HCT116 (cell line): ENCODE measurements at regions not wholly inside any gene's neighbourhood (a gene's known extent, or its start where the extent isn't known, plus 50 kb on each side); places are given as distances from the start of the nearest gene placed in this dataset.

Experiments used
- ATAC-seq: fragments of 200-7000 bp; cut with Tn5 transposase; 2 replicates; pipeline ENCODE4 v1.9.1; 2020; ENCODE audit warnings: mild to moderate bottlenecking, moderate library complexity
- BruUV-seq: library from RNA; stranded (reverse); fragments of 400-500 nt; replicated peaks from 2 replicates; lab custom pipeline; 2021; lab: Mats Ljungman, UMichigan
- CTCF ChIA-PET: fragments of 300-600 bp; sonication (Branson Sonifier 250); formaldehyde crosslinking; loops from one replicate; lab custom pipeline; 2021; ENCODE audit warnings: antibody characterized with exemption; lab: Charles Lee
- POLR2A ChIA-PET: fragments of 300-600, 350-600 bp; sonication (Branson Sonifier 250); formaldehyde crosslinking; loops from one replicate; lab custom pipeline; 2021; ENCODE audit warnings: antibody characterized with exemption; lab: Charles Lee
- RAD21 ChIA-PET, 2 experiments: fragments of 300-600 bp; sonication (Branson Sonifier 250); formaldehyde crosslinking; loops; one replicate each; lab custom pipeline; 2023; ENCODE audit warnings: low total read pairs in 2 of 2; ENCODE audit not compliant: uncharacterized antibody in 2 of 2, unreplicated experiment in 2 of 2, low non-redundant PET in 1 of 2; lab: Charles Lee
- DNase-seq: peaks from one replicate; pipeline ENCODE4 v3.0.0-alpha.2; 2010; ENCODE audit warnings: low read depth, low spot score
- H2AFZ ChIP-seq: fragments of 200-600 bp; shearing (Covaris generic), sonication (generic); 2 replicates; pipeline ENCODE4 v1.6.1; 2017; ENCODE audit warnings: low read depth, mixed run types, mixed read lengths, antibody characterized with exemption, low read length; ENCODE audit not compliant: poor library complexity, severe bottlenecking
- H3K27ac ChIP-seq: 2 replicates; pipeline ENCODE4 v1.5.1; 2012; ENCODE audit warnings: low read depth, low read length
- H3K27me3 ChIP-seq: fragments of 200-600 bp; sonication (generic); 2 replicates; pipeline ENCODE4 v1.6.1; 2016; ENCODE audit warnings: mixed run types, low read length, mixed read lengths; ENCODE audit not compliant: insufficient read depth
- H3K36me3 ChIP-seq, 2 experiments: fragments of 200-500 bp in 1 of 2; fragments of 200-600 bp in 1 of 2; sonication (Bioruptor generic) in 1 of 2; sonication (generic) in 1 of 2; 2 replicates each; pipeline versions ENCODE4 v1.5.1 to v1.6.1; 2014 to 2016; ENCODE audit warnings: low read length in 2 of 2, inconsistent platforms in 1 of 2, mixed read lengths in 1 of 2, mixed run types in 1 of 2; ENCODE audit not compliant: insufficient read depth in 2 of 2, control insufficient read depth in 1 of 2
- H3K4me1 ChIP-seq, 2 experiments: fragments of 200-600 bp in 1 of 2; sonication (generic) in 1 of 2; 2 replicates each; pipeline versions ENCODE4 v1.5.1 to v1.6.1; 2012 to 2017; ENCODE audit warnings: low read length in 2 of 2, inconsistent platforms in 1 of 2, mild to moderate bottlenecking in 1 of 2, mixed read lengths in 1 of 2, mixed run types in 1 of 2, moderate library complexity in 1 of 2; ENCODE audit not compliant: insufficient read depth in 2 of 2, control insufficient read depth in 1 of 2
- H3K4me2 ChIP-seq: fragments of 200-600 bp; sonication (generic); 2 replicates; pipeline ENCODE4 v1.6.1; 2017; ENCODE audit warnings: mixed run types, low read length, mixed read lengths
- H3K4me3 ChIP-seq, 2 experiments: fragments of 200-600 bp in 1 of 2; sonication (generic) in 1 of 2; replicated peaks in 1 of 2; 2 replicates each; pipeline ENCODE4 v1.5.1; 2011 to 2016; ENCODE audit warnings: low read length in 2 of 2, control low read depth in 1 of 2, low read depth in 1 of 2, mild to moderate bottlenecking in 1 of 2, mixed read lengths in 1 of 2, mixed run types in 1 of 2
- H3K79me2 ChIP-seq: fragments of 200-600 bp; sonication (generic); 2 replicates; pipeline ENCODE4 v1.6.1; 2017; ENCODE audit warnings: mild to moderate bottlenecking, mixed run types, low read length, moderate library complexity, mixed read lengths; ENCODE audit not compliant: insufficient read depth
- H3K9ac ChIP-seq: fragments of 200-600 bp; sonication (generic); 2 replicates; pipeline ENCODE4 v1.6.1; 2016; ENCODE audit warnings: low read length, mixed read lengths
- H3K9me2 ChIP-seq: fragments of 200-600 bp; sonication (generic), shearing (Covaris generic); 2 replicates; pipeline ENCODE4 v1.6.1; 2017; ENCODE audit warnings: mixed run types, mild to moderate bottlenecking, moderate library complexity; ENCODE audit not compliant: insufficient read depth
- H3K9me3 ChIP-seq, 2 experiments: fragments of 200-500 bp in 1 of 2; fragments of 200-600 bp in 1 of 2; sonication (Bioruptor generic) in 1 of 2; sonication (generic) in 1 of 2; 2 replicates each; pipeline ENCODE4 v1.6.1; 2014 to 2017; ENCODE audit warnings: low read length in 2 of 2, mixed read lengths in 2 of 2, inconsistent platforms in 1 of 2, low read depth in 1 of 2, mild to moderate bottlenecking in 1 of 2, mixed run types in 1 of 2, moderate library complexity in 1 of 2; ENCODE audit not compliant: control insufficient read depth in 1 of 2, insufficient read depth in 1 of 2
- H4K20me1 ChIP-seq: fragments of 200-600 bp; sonication (generic), shearing (Covaris generic); 2 replicates; pipeline ENCODE4 v1.6.1; 2017; ENCODE audit warnings: mixed run types, mild to moderate bottlenecking, moderate library complexity; ENCODE audit not compliant: insufficient read depth
- CBX3 ChIP-seq: IDR thresholded peaks from 2 replicates; pipeline ENCODE4 v1.6.1; 2012; ENCODE audit warnings: low read depth
- CEBPB ChIP-seq: IDR thresholded peaks from 2 replicates; pipeline ENCODE4 v1.6.1; 2012; ENCODE audit warnings: low read depth
- EGR1 ChIP-seq: IDR thresholded peaks from 2 replicates; pipeline ENCODE4 v1.6.1; 2012; ENCODE audit warnings: low read depth
- EZH2 ChIP-seq: fragments of 200-600 bp; sonication (generic); IDR thresholded peaks from 2 replicates; pipeline ENCODE4 v1.6.1; 2017; ENCODE audit warnings: antibody characterized with exemption, mixed run types
- EZH2phosphoT487 ChIP-seq: fragments of 200-600 bp; IDR thresholded peaks from 2 replicates; pipeline ENCODE4 v1.6.1; 2018; ENCODE audit warnings: antibody characterized with exemption, borderline replicate concordance
- JUND ChIP-seq: IDR thresholded peaks from 2 replicates; pipeline ENCODE4 v1.6.1; 2012
- MAX ChIP-seq: IDR thresholded peaks from 2 replicates; pipeline ENCODE4 v1.6.1; 2012
- POLR2A ChIP-seq: IDR thresholded peaks from 2 replicates; pipeline ENCODE4 v1.7.0; 2011; ENCODE audit warnings: borderline replicate concordance; ENCODE audit not compliant: insufficient read depth, insufficient read length; ENCODE audit errors: extremely low read depth
- POLR2AphosphoS5 ChIP-seq: IDR thresholded peaks from 2 replicates; pipeline ENCODE4 v1.6.1; 2011; ENCODE audit warnings: mild to moderate bottlenecking, low read depth, low read length, moderate library complexity
- RAD21 ChIP-seq: IDR thresholded peaks from 2 replicates; pipeline ENCODE4 v1.6.1; 2012; ENCODE audit warnings: low read depth, mild to moderate bottlenecking
- SIN3A ChIP-seq: IDR thresholded peaks from 2 replicates; pipeline ENCODE4 v1.6.1; 2012; ENCODE audit warnings: low read depth
- SRF ChIP-seq: IDR thresholded peaks from 2 replicates; pipeline ENCODE4 v1.6.1; 2012; ENCODE audit warnings: low read depth
- YY1 ChIP-seq: IDR thresholded peaks from 2 replicates; pipeline ENCODE4 v1.6.1; 2011; ENCODE audit warnings: low read length, low read depth, moderate library complexity, mild to moderate bottlenecking; ENCODE audit not compliant: insufficient replicate concordance; ENCODE audit errors: extremely low read depth
- intact Hi-C: fragments of 100-400 bp; cut with micrococcal nuclease; formaldehyde crosslinking; loops from 2 replicates; pipeline ENCODE4 v1.10.0; 2022
- TF ChIP-seq, protein P1 (sequence below): IDR thresholded peaks from 2 replicates; pipeline ENCODE4 v1.6.1; 2012; ENCODE audit warnings: low read depth

DNA sequence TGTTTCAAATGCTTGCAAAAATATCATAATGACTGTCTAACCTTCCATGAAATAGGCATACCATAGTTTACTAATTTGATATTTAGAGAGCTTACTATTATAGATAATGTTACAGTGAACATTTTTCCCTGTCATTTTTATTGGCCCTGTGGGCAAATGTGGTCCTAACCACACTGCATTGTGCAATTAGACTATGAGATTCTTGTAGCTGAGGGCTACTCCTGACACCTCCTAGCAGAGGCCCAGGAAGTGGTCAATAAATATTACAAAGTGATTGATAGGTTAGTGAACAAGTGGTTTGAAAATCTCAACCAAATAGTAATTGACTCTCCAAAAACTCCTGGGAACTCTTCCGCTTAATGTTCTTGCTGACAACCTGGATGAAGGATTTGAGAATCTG lies 160.5 kb upstream of the KCNG1 start:
- H3K27ac ChIP-seq: no peak overlapping the region
- TF ChIP-seq EZH2 (no peak), MAX (no peak), CEBPB (no peak), CBX3 (no peak), RAD21 (no peak), POLR2A (no peak), EGR1 (no peak), SIN3A (no peak), EZH2phosphoT487 (no peak), SRF (no peak), POLR2AphosphoS5 (no peak), YY1 (no peak), JUND (no peak)
- TF ChIP-seq, protein P1, sequence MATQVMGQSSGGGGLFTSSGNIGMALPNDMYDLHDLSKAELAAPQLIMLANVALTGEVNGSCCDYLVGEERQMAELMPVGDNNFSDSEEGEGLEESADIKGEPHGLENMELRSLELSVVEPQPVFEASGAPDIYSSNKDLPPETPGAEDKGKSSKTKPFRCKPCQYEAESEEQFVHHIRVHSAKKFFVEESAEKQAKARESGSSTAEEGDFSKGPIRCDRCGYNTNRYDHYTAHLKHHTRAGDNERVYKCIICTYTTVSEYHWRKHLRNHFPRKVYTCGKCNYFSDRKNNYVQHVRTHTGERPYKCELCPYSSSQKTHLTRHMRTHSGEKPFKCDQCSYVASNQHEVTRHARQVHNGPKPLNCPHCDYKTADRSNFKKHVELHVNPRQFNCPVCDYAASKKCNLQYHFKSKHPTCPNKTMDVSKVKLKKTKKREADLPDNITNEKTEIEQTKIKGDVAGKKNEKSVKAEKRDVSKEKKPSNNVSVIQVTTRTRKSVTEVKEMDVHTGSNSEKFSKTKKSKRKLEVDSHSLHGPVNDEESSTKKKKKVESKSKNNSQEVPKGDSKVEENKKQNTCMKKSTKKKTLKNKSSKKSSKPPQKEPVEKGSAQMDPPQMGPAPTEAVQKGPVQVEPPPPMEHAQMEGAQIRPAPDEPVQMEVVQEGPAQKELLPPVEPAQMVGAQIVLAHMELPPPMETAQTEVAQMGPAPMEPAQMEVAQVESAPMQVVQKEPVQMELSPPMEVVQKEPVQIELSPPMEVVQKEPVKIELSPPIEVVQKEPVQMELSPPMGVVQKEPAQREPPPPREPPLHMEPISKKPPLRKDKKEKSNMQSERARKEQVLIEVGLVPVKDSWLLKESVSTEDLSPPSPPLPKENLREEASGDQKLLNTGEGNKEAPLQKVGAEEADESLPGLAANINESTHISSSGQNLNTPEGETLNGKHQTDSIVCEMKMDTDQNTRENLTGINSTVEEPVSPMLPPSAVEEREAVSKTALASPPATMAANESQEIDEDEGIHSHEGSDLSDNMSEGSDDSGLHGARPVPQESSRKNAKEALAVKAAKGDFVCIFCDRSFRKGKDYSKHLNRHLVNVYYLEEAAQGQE: no peak
- ChIA-PET CTCF (interaction anchor here (0.8 kb wide), 1 partner anchor 10 kb away, joined by 3 read pairs; no protein-coding TSS in a partner anchor), RAD21 (no interaction called here), POLR2A (no interaction called here)
- DNase-seq: no peak
- H3K27me3 ChIP-seq: peaks cover 20% of the 10 kb centered on the region
- no TSS peak for BruUV-seq
- ATAC-seq: no peak
- intact Hi-C loops: no loop called here
- no peaks in the 10 kb centered on the region for H3K79me2 ChIP-seq
- no peaks in the 10 kb centered on the region for H3K9me2 ChIP-seq
- no peaks in the 10 kb centered on the region for H4K20me1 ChIP-seq
- H2AFZ ChIP-seq: no peak overlapping the region
- no peaks in the 10 kb centered on the region for H3K4me1 ChIP-seq
- H3K36me3 ChIP-seq: no peaks in the 10 kb centered on the region
- no peaks in the 10 kb centered on the region for H3K9me3 ChIP-seq
- H3K4me2 ChIP-seq: no peak overlapping the region
- H3K9ac ChIP-seq: no peak overlapping the region
- H3K4me3 ChIP-seq: no peak overlapping the region
